ENCODE measurements at regions not wholly inside any gene's neighbourhood (a gene's known extent, or its start where the extent isn't known, plus 50 kb on each side); places are given as distances from the start of the nearest gene placed in this dataset.

DNA sequence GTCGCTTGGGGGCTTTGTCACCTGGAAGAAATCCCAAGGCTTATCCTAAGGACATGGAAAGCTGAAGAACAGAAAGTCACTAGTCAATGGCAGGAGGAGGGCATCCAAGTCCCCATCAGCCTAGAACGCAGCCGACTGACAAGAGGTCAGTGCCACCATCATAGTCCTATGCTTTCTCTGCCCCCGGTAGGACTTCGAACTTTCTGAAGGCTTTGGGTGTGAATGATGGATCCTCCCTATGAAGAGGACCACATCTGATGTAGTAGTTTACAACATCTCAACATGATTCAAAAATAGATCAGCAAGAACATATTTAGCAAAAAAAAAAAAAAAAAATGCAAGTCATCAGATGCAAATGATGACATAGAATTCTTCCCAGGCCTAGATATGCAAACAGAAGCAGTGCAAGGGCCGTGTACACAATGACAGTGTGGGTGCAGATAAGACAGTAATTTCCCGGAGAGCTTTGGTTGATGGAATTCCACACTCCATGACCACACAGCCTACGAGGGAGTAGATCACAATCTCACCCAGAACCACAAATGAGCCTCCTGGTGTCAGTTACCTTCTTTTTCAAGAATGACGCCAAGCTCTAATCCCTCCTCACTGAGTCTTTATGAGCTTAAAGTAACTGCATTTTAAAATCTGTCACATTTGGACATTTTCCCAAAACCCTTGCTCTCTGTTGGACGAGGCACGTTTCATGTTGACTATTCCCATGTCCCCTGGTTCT is 88.2 kb downstream of the PSMG1 start:
- Histone ChIP-seq H3K36me3 (no peaks in the 10 kb centered on the region), H3K4me1 (peaks cover 11 to 93% (median 56%) of the 10 kb centered on the region in 6 donors), H3K27me3 (replicated peaks in 1 of 7) (no peaks in the 10 kb centered on the region), H3K4me3 (no peak overlapping the region), H3K27ac (peak overlapping the region; percentile 72 to 97 (median 90)), H3K9me3 (no peaks in the 10 kb centered on the region)
- WGBS, 5 donors, result 54 to 64% (median 57%) methylated on average over 11 of the region's 11 CpGs
- intact Hi-C loops (cut with DNase I; ENCODE audit: low total_unique reads), result loop anchor here (10.0 kb wide), 1 partner anchor 100 kb away; no protein-coding TSS in a partner anchor
- TF ChIP-seq, protein P1, sequence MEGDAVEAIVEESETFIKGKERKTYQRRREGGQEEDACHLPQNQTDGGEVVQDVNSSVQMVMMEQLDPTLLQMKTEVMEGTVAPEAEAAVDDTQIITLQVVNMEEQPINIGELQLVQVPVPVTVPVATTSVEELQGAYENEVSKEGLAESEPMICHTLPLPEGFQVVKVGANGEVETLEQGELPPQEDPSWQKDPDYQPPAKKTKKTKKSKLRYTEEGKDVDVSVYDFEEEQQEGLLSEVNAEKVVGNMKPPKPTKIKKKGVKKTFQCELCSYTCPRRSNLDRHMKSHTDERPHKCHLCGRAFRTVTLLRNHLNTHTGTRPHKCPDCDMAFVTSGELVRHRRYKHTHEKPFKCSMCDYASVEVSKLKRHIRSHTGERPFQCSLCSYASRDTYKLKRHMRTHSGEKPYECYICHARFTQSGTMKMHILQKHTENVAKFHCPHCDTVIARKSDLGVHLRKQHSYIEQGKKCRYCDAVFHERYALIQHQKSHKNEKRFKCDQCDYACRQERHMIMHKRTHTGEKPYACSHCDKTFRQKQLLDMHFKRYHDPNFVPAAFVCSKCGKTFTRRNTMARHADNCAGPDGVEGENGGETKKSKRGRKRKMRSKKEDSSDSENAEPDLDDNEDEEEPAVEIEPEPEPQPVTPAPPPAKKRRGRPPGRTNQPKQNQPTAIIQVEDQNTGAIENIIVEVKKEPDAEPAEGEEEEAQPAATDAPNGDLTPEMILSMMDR (IDR thresholded peaks at IDR 0.05 in 8 of 11, conservative IDR thresholded peaks at IDR 0.05 in 3 of 11), result peak in 1 of 11 experiments; percentile 12
- TF ChIP-seq POLR2A (IDR thresholded peaks at IDR 0.05), result no peak
- no peak for DNase-seq

DNA sequence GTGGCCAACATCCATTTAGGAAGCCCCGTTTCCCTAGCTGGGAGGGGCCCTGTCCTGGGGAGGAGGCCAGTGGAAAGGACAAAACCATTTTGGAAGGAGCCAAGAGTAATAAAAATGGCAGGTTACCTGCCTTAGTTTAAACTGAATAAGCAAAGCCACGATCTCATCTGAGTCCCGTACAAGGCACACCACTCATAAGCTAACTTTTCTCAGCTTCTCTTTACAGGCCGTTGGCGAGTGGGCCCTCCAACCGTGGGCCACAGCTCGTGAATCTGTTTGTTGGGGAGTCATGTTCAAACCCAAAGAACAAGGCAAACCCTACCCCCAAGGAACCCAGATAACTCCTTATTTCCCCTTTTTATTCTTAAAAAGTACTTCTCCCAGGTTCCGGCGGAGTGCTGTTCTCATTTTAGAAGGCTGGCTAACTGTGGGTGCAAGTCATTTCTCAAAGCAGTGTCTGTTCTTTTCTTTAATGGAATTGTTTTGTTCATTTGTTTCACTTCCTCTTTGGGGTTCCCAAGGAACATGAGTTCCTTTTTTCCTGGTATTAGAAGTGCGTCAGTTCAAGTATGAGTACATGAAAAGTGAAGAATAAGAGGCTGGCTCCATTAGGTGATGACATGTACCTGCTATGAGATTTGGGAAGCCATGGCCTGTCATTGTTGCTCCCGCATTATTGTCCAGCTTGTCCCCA is 89.0 kb downstream of the PSMG1 start:
- Histone ChIP-seq H3K27ac (peak overlapping the region; percentile 72 to 97 (median 90)), H3K9me3 (no peaks in the 10 kb centered on the region), H3K27me3 (replicated peaks in 1 of 7) (no peaks in the 10 kb centered on the region), H3K36me3 (no peaks in the 10 kb centered on the region), H3K4me1 (peaks cover 11 to 88% (median 49%) of the 10 kb centered on the region in 6 donors), H3K4me3 (no peak overlapping the region)
- TF ChIP-seq POLR2AphosphoS5 (IDR thresholded peaks at IDR 0.05) (peak in 1 of 3 donors; percentile 3), POLR2A (IDR thresholded peaks at IDR 0.05) (no peak)
- TF ChIP-seq, protein P1 (IDR thresholded peaks at IDR 0.05 in 8 of 11, conservative IDR thresholded peaks at IDR 0.05 in 3 of 11), result no peak
- intact Hi-C loops (cut with DNase I; ENCODE audit: low total_unique reads), result loop anchor here (10.0 kb wide), 1 partner anchor 99 kb away; no protein-coding TSS in a partner anchor
- 45 to 58% (median 50%) methylated on average over 11 of the region's 11 CpGs for WGBS, 5 donors
- DNase-seq, result no peak

DNA sequence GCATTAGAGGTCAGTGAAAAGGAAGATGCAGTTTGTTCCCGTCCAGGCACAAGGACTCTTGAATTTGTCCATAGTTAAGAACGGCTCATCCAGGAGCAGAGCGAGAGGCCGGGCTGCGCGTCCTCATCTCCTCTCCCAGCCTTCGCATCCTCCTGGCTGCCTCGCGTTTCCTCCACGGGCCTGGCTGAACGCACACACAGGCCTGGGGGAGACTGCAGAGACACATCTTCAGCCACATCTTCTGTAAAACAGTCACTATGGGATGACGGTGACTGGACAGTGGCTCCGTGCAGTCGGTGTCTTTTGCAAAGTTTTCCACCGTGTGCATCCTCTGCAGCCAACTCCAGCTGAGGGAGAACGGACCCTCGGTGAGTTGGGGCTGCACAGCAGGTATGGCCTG is 89.7 kb downstream of the PSMG1 start:
- TF ChIP-seq, protein P1 (IDR thresholded peaks at IDR 0.05 in 8 of 11, conservative IDR thresholded peaks at IDR 0.05 in 3 of 11), result no peak
- peak in 1 of 3 donors; percentile 20 for TF ChIP-seq POLR2AphosphoS5 (IDR thresholded peaks at IDR 0.05)
- intact Hi-C loops (cut with DNase I; ENCODE audit: low total_unique reads), result loop anchor here (10.0 kb wide), 1 partner anchor 99 kb away; no protein-coding TSS in a partner anchor
- Histone ChIP-seq H3K9me3 (no peaks in the 10 kb centered on the region), H3K27me3 (replicated peaks in 1 of 7) (no peaks in the 10 kb centered on the region), H3K27ac (peak overlapping the region in 7 of 8 donors; percentile 72 to 97 (median 92)), H3K4me3 (no peak overlapping the region), H3K4me1 (peaks cover 9 to 82% (median 44%) of the 10 kb centered on the region in 6 donors), H3K36me3 (no peaks in the 10 kb centered on the region)
- WGBS, 5 donors, result 90 to 97% (median 93%) methylated on average over 17 of the region's 17 CpGs
- no peak for DNase-seq

GRCh38 chr21:39088831-39089380 is 94.3 kb downstream of the PSMG1 start:
- H3K4me1 ChIP-seq, result peaks cover 0 to 66% (median 23%) of the 10 kb centered on the region in 6 donors
- H3K9me3 ChIP-seq, result no peaks in the 10 kb centered on the region
- intact Hi-C loops (cut with DNase I; ENCODE audit: low total_unique reads), result no loop called here
- no peaks in the 10 kb centered on the region for H3K27me3 ChIP-seq (replicated peaks in 1 of 7)
- peak in 2 of 3 donors; percentile 82 to 87 for TF ChIP-seq POLR2AphosphoS5 (IDR thresholded peaks at IDR 0.05)
- TF ChIP-seq POLR2A (IDR thresholded peaks at IDR 0.05), result no peak
- TF ChIP-seq, protein P1 (IDR thresholded peaks at IDR 0.05 in 8 of 11, conservative IDR thresholded peaks at IDR 0.05 in 3 of 11), result peak in 3 of 11 experiments; percentile 10 to 21 (median 15)
- DNase-seq, result peak; percentile 79
- no peaks in the 10 kb centered on the region for H3K36me3 ChIP-seq
- WGBS, 5 donors, result 64 to 82% (median 69%) methylated on average over 9 of the region's 9 CpGs
- no peak overlapping the region for H3K4me3 ChIP-seq
- H3K27ac ChIP-seq, result peak overlapping the region in 7 of 8 donors; percentile 77 to 97 (median 93)
